ENCODE measurements at regions not wholly inside any gene's neighbourhood (a gene's known extent, or its start where the extent isn't known, plus 50 kb on each side); places are given as distances from the start of the nearest gene placed in this dataset.

DNA sequence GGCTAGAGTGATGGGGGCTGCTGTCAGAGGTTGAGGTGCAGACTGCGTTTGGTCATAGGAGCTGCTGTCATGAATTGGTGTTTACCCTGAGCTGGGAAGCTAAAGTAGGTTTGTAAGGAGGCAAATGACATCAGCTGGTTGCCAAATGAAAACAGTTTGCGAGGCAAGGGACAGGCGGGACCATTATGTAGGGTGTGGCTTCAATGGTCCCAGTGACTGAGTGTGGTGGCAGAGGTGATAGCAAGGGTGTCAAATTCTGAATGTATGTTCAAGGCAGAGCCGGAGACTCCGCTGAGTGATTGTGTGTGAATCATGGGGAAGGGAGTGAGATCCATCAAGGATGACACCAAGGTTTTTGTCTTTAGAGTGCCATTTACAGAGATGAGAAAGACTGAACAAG, 359.5 kb downstream of the VRK1 start:
- TF ChIP-seq CTCF (IDR thresholded peaks at IDR 0.05; ENCODE audit: control extremely low read depth, extremely low read depth), result no peak
- Histone ChIP-seq H3K36me3 (ENCODE audit: control insufficient read depth in 4 of 4, insufficient read depth in 4 of 4, low read length in 4 of 4) (no peaks in the 10 kb centered on the region), H3K4me3 (no peak overlapping the region), H3K9ac (ENCODE audit: insufficient read depth in 1 of 2, low read length in 2 of 2) (no peak overlapping the region), H3K4me1 (ENCODE audit: control insufficient read depth in 5 of 5, insufficient read depth in 5 of 5, low read length in 5 of 5) (no peaks in the 10 kb centered on the region), H3K27me3 (ENCODE audit: control insufficient read depth in 3 of 3, insufficient read depth in 3 of 3, low read length in 2 of 3) (peaks cover 0 to 13% (median 0%) of the 10 kb centered on the region in 3 donors), H3K9me3 (ENCODE audit: control insufficient read depth in 4 of 4, insufficient read depth in 3 of 4, low read length in 3 of 4) (peaks cover 0 to 19% (median 0%) of the 10 kb centered on the region in 4 donors), H3K27ac (ENCODE audit: low read depth in 1 of 2, low read length in 1 of 2) (no peak overlapping the region)
- WGBS, 2 donors, result 67 to 86% methylated on average over 5 of the region's 5 CpGs
- DNase-seq, result no peak
- ATAC-seq (ENCODE audit: insufficient read depth, low FRiP score), result no peak

- ATAC-seq (ENCODE audit: insufficient read depth, low FRiP score), result no peak
- 71 to 74% methylated on average over 1 of the region's 1 CpG for WGBS, 2 donors
- no peak overlapping the region for H3K27ac ChIP-seq (ENCODE audit: low read depth in 1 of 2, low read length in 1 of 2)
- TF ChIP-seq CTCF (IDR thresholded peaks at IDR 0.05; ENCODE audit: control extremely low read depth, extremely low read depth), result no peak
- DNase-seq, result no peak
- H3K4me1 ChIP-seq (ENCODE audit: control insufficient read depth in 5 of 5, insufficient read depth in 5 of 5, low read length in 5 of 5), result no peaks in the 10 kb centered on the region
- H3K36me3 ChIP-seq (ENCODE audit: control insufficient read depth in 4 of 4, insufficient read depth in 4 of 4, low read length in 4 of 4), result no peaks in the 10 kb centered on the region
- H3K9ac ChIP-seq (ENCODE audit: insufficient read depth in 1 of 2, low read length in 2 of 2), result no peak overlapping the region
- H3K9me3 ChIP-seq (ENCODE audit: control insufficient read depth in 4 of 4, insufficient read depth in 3 of 4, low read length in 3 of 4), result peaks cover 0 to 19% (median 0%) of the 10 kb centered on the region in 4 donors
- H3K4me3 ChIP-seq, result no peak overlapping the region
- H3K27me3 ChIP-seq (ENCODE audit: control insufficient read depth in 3 of 3, insufficient read depth in 3 of 3, low read length in 2 of 3), result peaks cover 0 to 13% (median 0%) of the 10 kb centered on the region in 3 donors
These were observed 360.9 kb downstream of the VRK1 start for GRCh38 chr14:97158102-97158501.

GRCh38 chr14:97159124-97159523, 361.9 kb downstream of the VRK1 start:
- H3K27me3 ChIP-seq (ENCODE audit: control insufficient read depth in 3 of 3, insufficient read depth in 3 of 3, low read length in 2 of 3), result peaks cover 0 to 8% (median 0%) of the 10 kb centered on the region in 3 donors
- ATAC-seq (ENCODE audit: insufficient read depth, low FRiP score) (no peak), DNase-seq (no peak)
- no peak overlapping the region for H3K9ac ChIP-seq (ENCODE audit: insufficient read depth in 1 of 2, low read length in 2 of 2)
- no peaks in the 10 kb centered on the region for H3K4me1 ChIP-seq (ENCODE audit: control insufficient read depth in 5 of 5, insufficient read depth in 5 of 5, low read length in 5 of 5)
- no peak overlapping the region for H3K27ac ChIP-seq (ENCODE audit: low read depth in 1 of 2, low read length in 1 of 2)
- H3K9me3 ChIP-seq (ENCODE audit: control insufficient read depth in 4 of 4, insufficient read depth in 3 of 4, low read length in 3 of 4), result peaks cover 0 to 19% (median 0%) of the 10 kb centered on the region in 4 donors
- no peaks in the 10 kb centered on the region for H3K36me3 ChIP-seq (ENCODE audit: control insufficient read depth in 4 of 4, insufficient read depth in 4 of 4, low read length in 4 of 4)
- TF ChIP-seq CTCF (IDR thresholded peaks at IDR 0.05; ENCODE audit: control extremely low read depth, extremely low read depth), result no peak
- 82 to 85% methylated on average over 4 of the region's 4 CpGs for WGBS, 2 donors
- no peak overlapping the region for H3K4me3 ChIP-seq

GRCh38 chr14:97162621-97163020, 365.4 kb downstream of the VRK1 start:
- Histone ChIP-seq H3K9me3 (ENCODE audit: control insufficient read depth in 4 of 4, insufficient read depth in 3 of 4, low read length in 3 of 4) (peaks cover 0 to 13% (median 0%) of the 10 kb centered on the region in 4 donors), H3K4me1 (ENCODE audit: control insufficient read depth in 5 of 5, insufficient read depth in 5 of 5, low read length in 5 of 5) (no peaks in the 10 kb centered on the region), H3K27ac (ENCODE audit: low read depth in 1 of 2, low read length in 1 of 2) (no peak overlapping the region), H3K27me3 (ENCODE audit: control insufficient read depth in 3 of 3, insufficient read depth in 3 of 3, low read length in 2 of 3) (no peaks in the 10 kb centered on the region), H3K4me3 (no peak overlapping the region), H3K9ac (ENCODE audit: insufficient read depth in 1 of 2, low read length in 2 of 2) (no peak overlapping the region), H3K36me3 (ENCODE audit: control insufficient read depth in 4 of 4, insufficient read depth in 4 of 4, low read length in 4 of 4) (no peaks in the 10 kb centered on the region)
- TF ChIP-seq CTCF (IDR thresholded peaks at IDR 0.05; ENCODE audit: control extremely low read depth, extremely low read depth), result no peak
- ATAC-seq (ENCODE audit: insufficient read depth, low FRiP score) (no peak), DNase-seq (no peak)
- WGBS, 2 donors, result 76 to 79% methylated on average over 6 of the region's 6 CpGs

All from lung (tissue), 11 donors.